HEK293 (cell line): ENCODE measurements at regions not wholly inside any gene's neighbourhood (a gene's known extent, or its start where the extent isn't known, plus 50 kb on each side); places are given as distances from the start of the nearest gene placed in this dataset.

Experiments used
- CTCF ChIA-PET: fragments of 350-600 bp; formaldehyde crosslinking; extraction: SDS; loops from one replicate; lab custom pipeline; 2021; ENCODE audit warnings: antibody characterized with exemption; lab: Yijun Ruan, JAX
- POLR2A ChIA-PET: fragments of 300-600 bp; formaldehyde crosslinking; extraction: SDS; loops from one replicate; lab custom pipeline; 2020; ENCODE audit warnings: antibody characterized with exemption, inconsistent platforms; lab: Yijun Ruan, JAX
- H3K27ac ChIP-seq: fragments of 200-500 bp; sonication (Bioruptor generic); 2 replicates; pipeline ENCODE4 v1.5.1; 2014; ENCODE audit warnings: low read depth, low read length, control low read depth, inconsistent platforms; ENCODE audit errors: extremely low read depth
- H3K36me3 ChIP-seq, 2 experiments: fragments of 200-500 bp in 1 of 2; sonication (Bioruptor generic) in 1 of 2; 1 replicate in 1 of 2; 2 replicates in 1 of 2; pipeline ENCODE4 v1.5.1; 2014 to 2017; ENCODE audit warnings: inconsistent platforms in 2 of 2, low read length in 2 of 2; ENCODE audit not compliant: control insufficient read depth in 2 of 2, insufficient read depth in 1 of 2
- H3K4me1 ChIP-seq: fragments of 200-500 bp; sonication (Bioruptor generic); 2 replicates; pipeline ENCODE4 v1.5.1; 2014; ENCODE audit warnings: mild to moderate bottlenecking, low read length, inconsistent platforms; ENCODE audit not compliant: control insufficient read depth, insufficient read depth
- H3K4me3 ChIP-seq: 2 replicates; pipeline ENCODE4 v1.5.1; 2011; ENCODE audit warnings: low read depth, mild to moderate bottlenecking, control low read depth, low read length, moderate library complexity
- H3K9me3 ChIP-seq: fragments of 200-500 bp; sonication (Bioruptor generic); 2 replicates; pipeline ENCODE4 v1.5.1; 2014; ENCODE audit warnings: low read depth, low read length, inconsistent platforms; ENCODE audit not compliant: control insufficient read depth, insufficient read depth
- GLI2 ChIP-seq: fragments of 450-650 bp; formaldehyde crosslinking; IDR thresholded peaks from 2 replicates; pipeline ENCODE4; 2017; ENCODE audit warnings: missing biosample characterization, missing genetic modification characterization, low read depth, borderline replicate concordance
- HOXC10 ChIP-seq: sonication (generic); formaldehyde crosslinking; IDR thresholded peaks from 2 replicates; pipeline ENCODE4 v1.8.1; 2023; ENCODE audit warnings: mild to moderate bottlenecking, missing genetic modification reagents
- KLF1 ChIP-seq: fragments of 450-650 bp; formaldehyde crosslinking; IDR thresholded peaks from 2 replicates; pipeline ENCODE4 v1.5.1; 2016; ENCODE audit warnings: missing biosample characterization, missing genetic modification characterization
- KLF9 ChIP-seq: fragments of 450-650 bp; formaldehyde crosslinking; IDR thresholded peaks from 2 replicates; pipeline ENCODE4 v1.5.1; 2016; ENCODE audit warnings: missing biosample characterization, missing genetic modification characterization, low read depth
- MEIS1 ChIP-seq: sonication (generic); formaldehyde crosslinking; IDR thresholded peaks from 2 replicates; pipeline ENCODE4 v1.8.1; 2022; ENCODE audit warnings: missing genetic modification reagents, mild to moderate bottlenecking, borderline replicate concordance
- SP3 ChIP-seq: fragments of 450-650 bp; formaldehyde crosslinking; IDR thresholded peaks from 2 replicates; pipeline ENCODE4 v1.5.1; 2016; ENCODE audit warnings: missing biosample characterization, missing genetic modification characterization
- ZBTB26 ChIP-seq: fragments of 450-650 bp; formaldehyde crosslinking; optimal IDR thresholded peaks from 2 replicates; pipeline ENCODE3; 2016; ENCODE audit warnings: missing biosample characterization, mild to moderate bottlenecking, missing genetic modification characterization
- ZEB2 ChIP-seq: fragments of 450-650 bp; formaldehyde crosslinking; IDR thresholded peaks from 2 replicates; pipeline ENCODE4 v1.5.1; 2016; ENCODE audit warnings: missing biosample characterization, missing genetic modification characterization
- ZFP3 ChIP-seq: fragments of 450-650 bp; formaldehyde crosslinking; IDR thresholded peaks from 2 replicates; pipeline ENCODE4 v1.5.1; 2016; ENCODE audit warnings: low read depth, missing biosample characterization, missing genetic modification characterization
- ZFP41 ChIP-seq: fragments of 450-650 bp; formaldehyde crosslinking; IDR thresholded peaks from 2 replicates; pipeline ENCODE4 v1.5.1; 2016; ENCODE audit warnings: missing biosample characterization, missing genetic modification characterization, borderline replicate concordance
- ZNF112 ChIP-seq: fragments of 450-650 bp; formaldehyde crosslinking; IDR thresholded peaks from 2 replicates; pipeline ENCODE4 v1.5.0; 2017; ENCODE audit warnings: missing biosample characterization, missing genetic modification characterization
- ZNF266 ChIP-seq: fragments of 450-650 bp; formaldehyde crosslinking; IDR thresholded peaks from 2 replicates; pipeline ENCODE4 v1.5.1; 2016; ENCODE audit warnings: missing biosample characterization, missing genetic modification characterization, low read depth
- ZNF48 ChIP-seq: fragments of 450-650 bp; formaldehyde crosslinking; IDR thresholded peaks from 2 replicates; pipeline ENCODE4 v1.5.1; 2016; ENCODE audit warnings: missing biosample characterization, missing genetic modification characterization
- ZNF629 ChIP-seq: fragments of 450-650 bp; formaldehyde crosslinking; IDR thresholded peaks from 2 replicates; pipeline ENCODE4 v1.5.1; 2017; ENCODE audit warnings: missing biosample characterization, missing genetic modification characterization
- ZSCAN23 ChIP-seq: fragments of 450-650 bp; formaldehyde crosslinking; IDR thresholded peaks from 2 replicates; pipeline ENCODE4 v1.5.1; 2016; ENCODE audit warnings: missing biosample characterization, missing genetic modification characterization
- ZSCAN5A ChIP-seq: fragments of 450-650 bp; formaldehyde crosslinking; IDR thresholded peaks from 2 replicates; pipeline ENCODE4 v1.5.1; 2016; ENCODE audit warnings: missing biosample characterization, missing genetic modification characterization
- TF ChIP-seq, protein P1 (sequence below): fragments of 450-650 bp; formaldehyde crosslinking; IDR thresholded peaks from 2 replicates; pipeline ENCODE4 v1.5.1; 2016; ENCODE audit warnings: missing biosample characterization, missing genetic modification characterization
- TF ChIP-seq, protein P2 (sequence below): fragments of 450-650 bp; formaldehyde crosslinking; IDR thresholded peaks from 2 replicates; pipeline ENCODE4 v1.5.1; 2016; ENCODE audit warnings: missing biosample characterization, missing genetic modification characterization

DNA sequence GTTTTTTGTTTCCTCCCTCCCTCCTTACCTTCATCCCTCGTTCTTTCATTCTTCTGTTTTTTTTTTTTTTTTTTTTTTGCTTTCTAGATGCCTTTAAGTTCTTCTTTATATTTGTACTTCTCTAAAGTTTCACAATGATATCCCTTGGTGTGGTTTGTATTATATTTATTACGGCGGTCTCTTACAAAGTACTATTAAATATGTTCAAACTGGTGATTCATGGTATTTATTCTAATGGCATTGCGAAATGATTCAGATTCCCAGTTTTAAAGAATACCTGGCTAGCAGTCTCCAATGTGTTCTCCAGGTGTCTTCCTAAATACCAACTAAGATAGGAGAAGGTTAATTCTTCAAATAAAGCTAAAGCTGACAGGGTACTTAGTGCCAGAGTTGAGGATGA, 690.1 kb upstream of the COX7C start (continued):
- no peak for TF ChIP-seq ZBTB26
- TF ChIP-seq ZSCAN5A: no peak
- TF ChIP-seq, all 188 proteins: peak for 0

GRCh38 chr5:85929713-85930112, 688.0 kb upstream of the COX7C start:
- ChIA-PET CTCF (interaction anchor here (0.6 kb wide), 1 partner anchor 595 kb away, joined by 3 read pairs; no protein-coding TSS in a partner anchor), POLR2A (no interaction called here)
- H3K4me1 ChIP-seq: peaks cover 2% of the 10 kb centered on the region; the same call in 1 of the 2 replicates
- no peaks in the 10 kb centered on the region for H3K36me3 ChIP-seq
- H3K27ac ChIP-seq: no peak overlapping the region
- no peaks in the 10 kb centered on the region for H3K9me3 ChIP-seq
- H3K4me3 ChIP-seq: no peak overlapping the region
- TF ChIP-seq ZEB2 (tag by site-specific recombination): no peak
- no peak for TF ChIP-seq ZNF112 (tag by site-specific recombination)
- TF ChIP-seq GLI2 (tag by site-specific recombination): no peak
- TF ChIP-seq KLF1: no peak
- TF ChIP-seq, protein P1, sequence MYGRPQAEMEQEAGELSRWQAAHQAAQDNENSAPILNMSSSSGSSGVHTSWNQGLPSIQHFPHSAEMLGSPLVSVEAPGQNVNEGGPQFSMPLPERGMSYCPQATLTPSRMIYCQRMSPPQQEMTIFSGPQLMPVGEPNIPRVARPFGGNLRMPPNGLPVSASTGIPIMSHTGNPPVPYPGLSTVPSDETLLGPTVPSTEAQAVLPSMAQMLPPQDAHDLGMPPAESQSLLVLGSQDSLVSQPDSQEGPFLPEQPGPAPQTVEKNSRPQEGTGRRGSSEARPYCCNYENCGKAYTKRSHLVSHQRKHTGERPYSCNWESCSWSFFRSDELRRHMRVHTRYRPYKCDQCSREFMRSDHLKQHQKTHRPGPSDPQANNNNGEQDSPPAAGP (tag by site-specific recombination): no peak
- TF ChIP-seq ZNF48 (tag by site-specific recombination): no peak
- no peak for TF ChIP-seq SP3 (tag by site-specific recombination)
- TF ChIP-seq KLF9: no peak
- no peak for TF ChIP-seq ZSCAN23
- TF ChIP-seq ZSCAN5A: no peak
- no peak for TF ChIP-seq ZFP41 (tag by site-specific recombination)
- no peak for TF ChIP-seq ZNF266
- TF ChIP-seq, protein P2, sequence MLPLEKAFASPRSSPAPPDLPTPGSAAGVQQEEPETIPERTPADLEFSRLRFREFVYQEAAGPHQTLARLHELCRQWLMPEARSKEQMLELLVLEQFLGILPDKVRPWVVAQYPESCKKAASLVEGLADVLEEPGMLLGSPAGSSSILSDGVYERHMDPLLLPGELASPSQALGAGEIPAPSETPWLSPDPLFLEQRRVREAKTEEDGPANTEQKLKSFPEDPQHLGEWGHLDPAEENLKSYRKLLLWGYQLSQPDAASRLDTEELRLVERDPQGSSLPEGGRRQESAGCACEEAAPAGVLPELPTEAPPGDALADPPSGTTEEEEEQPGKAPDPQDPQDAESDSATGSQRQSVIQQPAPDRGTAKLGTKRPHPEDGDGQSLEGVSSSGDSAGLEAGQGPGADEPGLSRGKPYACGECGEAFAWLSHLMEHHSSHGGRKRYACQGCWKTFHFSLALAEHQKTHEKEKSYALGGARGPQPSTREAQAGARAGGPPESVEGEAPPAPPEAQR: no peak

GRCh38 chr5:85931220-85931619, 686.5 kb upstream of the COX7C start:
- TF ChIP-seq ZNF629 (tag by site-specific recombination): no peak
- TF ChIP-seq HOXC10: no peak
- TF ChIP-seq ZFP3: no peak
- TF ChIP-seq MEIS1 (CRISPR knock-in tag): no peak
- ChIA-PET POLR2A (no interaction called here), CTCF (no interaction called here)
- Histone ChIP-seq H3K4me3 (no peak overlapping the region), H3K27ac (no peak overlapping the region), H3K36me3 (no peaks in the 10 kb centered on the region), H3K4me1 (peaks cover 2% of the 10 kb centered on the region; the same call in 1 of the 2 replicates), H3K9me3 (no peaks in the 10 kb centered on the region)
